ENCODE measurements at regions not wholly inside any gene's neighbourhood (a gene's known extent, or its start where the extent isn't known, plus 50 kb on each side); places are given as distances from the start of the nearest gene placed in this dataset.

- H3K4me1 ChIP-seq (ENCODE audit: control insufficient read depth, extremely low read depth, insufficient read depth, low read length): no peaks in the 10 kb centered on the region
- H3K27me3 ChIP-seq (ENCODE audit: control insufficient read depth, insufficient read depth, low read length): no peaks in the 10 kb centered on the region
- no peaks in the 10 kb centered on the region for H3K9me3 ChIP-seq (ENCODE audit: control insufficient read depth, insufficient read depth, low read depth, low read length)
- H3K4me2 ChIP-seq (ENCODE audit: extremely low read depth, insufficient read depth, low read length): no peak overlapping the region
- H2AFZ ChIP-seq (ENCODE audit: low read length): no peak overlapping the region
- no peaks in the 10 kb centered on the region for H4K20me1 ChIP-seq (ENCODE audit: control insufficient read depth, extremely low read depth, insufficient read depth, low read length)
- H3K36me3 ChIP-seq (ENCODE audit: control insufficient read depth, insufficient read depth, low read length): no peaks in the 10 kb centered on the region
- no peak overlapping the region for H3K4me3 ChIP-seq (replicated peaks in 1 of 4; ENCODE audit: control extremely low read depth in 1 of 4, insufficient read depth in 1 of 4, low read depth in 3 of 4, low read length in 4 of 4)
- TF ChIP-seq CTCF (conservative IDR thresholded peaks at IDR 0.05 in 1 of 2, IDR thresholded peaks at IDR 0.05 in 1 of 2; ENCODE audit: low read depth in 1 of 2, low read length in 2 of 2): no peak
- no peak for TF ChIP-seq EZH2 (IDR thresholded peaks at IDR 0.05; ENCODE audit: low read length, missing control alignments)
- H3K9ac ChIP-seq (ENCODE audit: insufficient read depth, low read length): no peak overlapping the region
- no peak for DNase-seq (ENCODE audit: low read depth in 2 of 2)
- no peaks in the 10 kb centered on the region for H3K79me2 ChIP-seq (ENCODE audit: control insufficient read depth, insufficient read depth, low read length)
- no peak overlapping the region for H3K27ac ChIP-seq (ENCODE audit: insufficient read depth, low read length)
Measured at GRCh38 chr6:106778943-106779342, 149.6 kb downstream of the QRSL1 start.

GRCh38 chr6:106773996-106774629 is 144.7 kb downstream of the QRSL1 start:
- Histone ChIP-seq H3K4me2 (ENCODE audit: extremely low read depth, insufficient read depth, low read length) (no peak overlapping the region), H4K20me1 (ENCODE audit: control insufficient read depth, extremely low read depth, insufficient read depth, low read length) (no peaks in the 10 kb centered on the region), H3K27me3 (ENCODE audit: control insufficient read depth, insufficient read depth, low read length) (no peaks in the 10 kb centered on the region), H3K9ac (ENCODE audit: insufficient read depth, low read length) (no peak overlapping the region), H2AFZ (ENCODE audit: low read length) (no peak overlapping the region), H3K79me2 (ENCODE audit: control insufficient read depth, insufficient read depth, low read length) (no peaks in the 10 kb centered on the region), H3K4me3 (replicated peaks in 1 of 4; ENCODE audit: control extremely low read depth in 1 of 4, insufficient read depth in 1 of 4, low read depth in 3 of 4, low read length in 4 of 4) (no peak overlapping the region), H3K9me3 (ENCODE audit: control insufficient read depth, insufficient read depth, low read depth, low read length) (no peaks in the 10 kb centered on the region), H3K36me3 (ENCODE audit: control insufficient read depth, insufficient read depth, low read length) (no peaks in the 10 kb centered on the region), H3K4me1 (ENCODE audit: control insufficient read depth, extremely low read depth, insufficient read depth, low read length) (no peaks in the 10 kb centered on the region), H3K27ac (ENCODE audit: insufficient read depth, low read length) (no peak overlapping the region)
- TF ChIP-seq EZH2 (IDR thresholded peaks at IDR 0.05; ENCODE audit: low read length, missing control alignments): no peak
- no peak for TF ChIP-seq CTCF (conservative IDR thresholded peaks at IDR 0.05 in 1 of 2, IDR thresholded peaks at IDR 0.05 in 1 of 2; ENCODE audit: low read depth in 1 of 2, low read length in 2 of 2)
- no peak for DNase-seq (ENCODE audit: low read depth in 2 of 2)

- Histone ChIP-seq H3K27ac (ENCODE audit: insufficient read depth, low read length) (no peak overlapping the region), H3K4me3 (replicated peaks in 1 of 4; ENCODE audit: control extremely low read depth in 1 of 4, insufficient read depth in 1 of 4, low read depth in 3 of 4, low read length in 4 of 4) (no peak overlapping the region), H3K4me1 (ENCODE audit: control insufficient read depth, extremely low read depth, insufficient read depth, low read length) (no peaks in the 10 kb centered on the region), H4K20me1 (ENCODE audit: control insufficient read depth, extremely low read depth, insufficient read depth, low read length) (no peaks in the 10 kb centered on the region), H3K4me2 (ENCODE audit: extremely low read depth, insufficient read depth, low read length) (no peak overlapping the region), H3K79me2 (ENCODE audit: control insufficient read depth, insufficient read depth, low read length) (no peaks in the 10 kb centered on the region), H3K27me3 (ENCODE audit: control insufficient read depth, insufficient read depth, low read length) (no peaks in the 10 kb centered on the region), H2AFZ (ENCODE audit: low read length) (no peak overlapping the region), H3K9me3 (ENCODE audit: control insufficient read depth, insufficient read depth, low read depth, low read length) (no peaks in the 10 kb centered on the region), H3K9ac (ENCODE audit: insufficient read depth, low read length) (no peak overlapping the region), H3K36me3 (ENCODE audit: control insufficient read depth, insufficient read depth, low read length) (no peaks in the 10 kb centered on the region)
- DNase-seq (ENCODE audit: low read depth in 2 of 2): no peak
- TF ChIP-seq EZH2 (IDR thresholded peaks at IDR 0.05; ENCODE audit: low read length, missing control alignments): no peak
- no peak for TF ChIP-seq CTCF (conservative IDR thresholded peaks at IDR 0.05 in 1 of 2, IDR thresholded peaks at IDR 0.05 in 1 of 2; ENCODE audit: low read depth in 1 of 2, low read length in 2 of 2)
Measured at GRCh38 chr6:106773522-106773921, 144.1 kb downstream of the QRSL1 start.
